ENCODE measurements at regions not wholly inside any gene's neighbourhood (a gene's known extent, or its start where the extent isn't known, plus 50 kb on each side); places are given as distances from the start of the nearest gene placed in this dataset.

- H3K27me3 ChIP-seq (replicated peaks; ENCODE audit: insufficient read depth): no peaks in the 10 kb centered on the region
- no peak for DNase-seq (ENCODE audit: low spot score)
- H3K4me3 ChIP-seq: no peak overlapping the region
- no peaks in the 10 kb centered on the region for H3K36me3 ChIP-seq
- H3K27ac ChIP-seq: no peak overlapping the region
- WGBS: 47% methylated on average over 2 of the region's 2 CpGs
- no peaks in the 10 kb centered on the region for H3K4me1 ChIP-seq (replicated peaks)
- H3K9me3 ChIP-seq: no peaks in the 10 kb centered on the region
- intact Hi-C loops (cut with DNase I): no loop called here
- TF ChIP-seq POLR2A (IDR thresholded peaks at IDR 0.05): no peak
- TF ChIP-seq POLR2AphosphoS5 (IDR thresholded peaks at IDR 0.05): no peak
- no peak for TF ChIP-seq CTCF (IDR thresholded peaks at IDR 0.05)
These were observed 111.2 kb upstream of the CTTNBP2NL start for GRCh38 chr1:112284796-112285195.

- Histone ChIP-seq H3K27ac (no peak overlapping the region), H3K9me3 (no peaks in the 10 kb centered on the region), H3K4me1 (replicated peaks) (no peaks in the 10 kb centered on the region), H3K4me3 (no peak overlapping the region), H3K27me3 (replicated peaks; ENCODE audit: insufficient read depth) (no peaks in the 10 kb centered on the region), H3K36me3 (no peaks in the 10 kb centered on the region)
- intact Hi-C loops (cut with DNase I): no loop called here
- TF ChIP-seq CTCF (IDR thresholded peaks at IDR 0.05) (no peak), POLR2A (IDR thresholded peaks at IDR 0.05) (no peak), POLR2AphosphoS5 (IDR thresholded peaks at IDR 0.05) (no peak)
- DNase-seq (ENCODE audit: low spot score): no peak
- WGBS: 75% methylated on average over 4 of the region's 4 CpGs
These were observed 110.7 kb upstream of the CTTNBP2NL start for GRCh38 chr1:112285316-112285715.

GRCh38 chr1:112285746-112286145 lies 110.3 kb upstream of the CTTNBP2NL start:
- intact Hi-C loops (cut with DNase I): no loop called here
- Histone ChIP-seq H3K4me1 (replicated peaks) (no peaks in the 10 kb centered on the region), H3K36me3 (no peaks in the 10 kb centered on the region), H3K27me3 (replicated peaks; ENCODE audit: insufficient read depth) (no peaks in the 10 kb centered on the region), H3K27ac (no peak overlapping the region), H3K4me3 (no peak overlapping the region), H3K9me3 (no peaks in the 10 kb centered on the region)
- TF ChIP-seq POLR2A (IDR thresholded peaks at IDR 0.05) (no peak), POLR2AphosphoS5 (IDR thresholded peaks at IDR 0.05) (no peak), CTCF (IDR thresholded peaks at IDR 0.05) (no peak)
- no peak for DNase-seq (ENCODE audit: low spot score)
- WGBS: 60% methylated on average over 3 of the region's 3 CpGs

GRCh38 chr1:112296908-112297307 lies 99.1 kb upstream of the CTTNBP2NL start:
- no peak overlapping the region for H3K27ac ChIP-seq
- no peak for TF ChIP-seq POLR2AphosphoS5 (IDR thresholded peaks at IDR 0.05)
- no peak for TF ChIP-seq CTCF (IDR thresholded peaks at IDR 0.05)
- intact Hi-C loops (cut with DNase I): no loop called here
- 31% methylated on average over 5 of the region's 5 CpGs for WGBS
- no peak overlapping the region for H3K4me3 ChIP-seq
- no peaks in the 10 kb centered on the region for H3K4me1 ChIP-seq (replicated peaks)
- H3K9me3 ChIP-seq: no peaks in the 10 kb centered on the region
- no peak for DNase-seq (ENCODE audit: low spot score)
- no peaks in the 10 kb centered on the region for H3K27me3 ChIP-seq (replicated peaks; ENCODE audit: insufficient read depth)
- H3K36me3 ChIP-seq: no peaks in the 10 kb centered on the region

- no peak for TF ChIP-seq CTCF (IDR thresholded peaks at IDR 0.05)
- TF ChIP-seq POLR2AphosphoS5 (IDR thresholded peaks at IDR 0.05): no peak
- TF ChIP-seq POLR2A (IDR thresholded peaks at IDR 0.05): no peak
- Histone ChIP-seq H3K27me3 (replicated peaks; ENCODE audit: insufficient read depth) (no peaks in the 10 kb centered on the region), H3K36me3 (no peaks in the 10 kb centered on the region), H3K4me1 (replicated peaks) (no peaks in the 10 kb centered on the region), H3K9me3 (no peaks in the 10 kb centered on the region), H3K27ac (no peak overlapping the region), H3K4me3 (no peak overlapping the region)
- WGBS: 42% methylated on average over 3 of the region's 3 CpGs
- no peak for DNase-seq (ENCODE audit: low spot score)
- intact Hi-C loops (cut with DNase I): no loop called here
These were observed 98.5 kb upstream of the CTTNBP2NL start for GRCh38 chr1:112297536-112297935.

Data from prostate gland (tissue), 2 donors.